OCI-LY1 (cell line): ENCODE measurements at regions not wholly inside any gene's neighbourhood (a gene's known extent, or its start where the extent isn't known, plus 50 kb on each side); places are given as distances from the start of the nearest gene placed in this dataset.

Source experiments
- H2AFZ ChIP-seq: fragments of 200-600 bp; sonication (generic), shearing (Covaris generic); 2 replicates; pipeline ENCODE4 v1.6.0; 2014; ENCODE audit warnings: antibody characterized with exemption, mild to moderate bottlenecking, low read length
- H3F3A ChIP-seq: fragments of 200-600 bp; sonication (generic), shearing (Covaris generic); 2 replicates; pipeline ENCODE4 v1.6.0; 2014; ENCODE audit warnings: mild to moderate bottlenecking, antibody characterized with exemption, low read length, moderate library complexity; ENCODE audit not compliant: insufficient read depth
- H3K27ac ChIP-seq: fragments of 200-600 bp; sonication (generic); 2 replicates; pipeline ENCODE4 v1.5.1; 2014; ENCODE audit warnings: low read length, mixed run types, mild to moderate bottlenecking, low read depth; ENCODE audit not compliant: poor library complexity, severe bottlenecking
- H3K27me3 ChIP-seq: fragments of 200-600 bp; sonication (generic); 2 replicates; pipeline ENCODE4 v1.6.0; 2014; ENCODE audit warnings: antibody characterized with exemption, mild to moderate bottlenecking, low read length, moderate library complexity; ENCODE audit not compliant: insufficient read depth
- H3K36me3 ChIP-seq: fragments of 200-600 bp; sonication (generic); 2 replicates; pipeline ENCODE4 v1.6.1; 2014; ENCODE audit warnings: mild to moderate bottlenecking, antibody characterized with exemption, low read length, moderate library complexity, mixed read lengths; ENCODE audit not compliant: insufficient read depth
- H3K4me1 ChIP-seq: fragments of 200-600 bp; sonication (generic); 2 replicates; pipeline ENCODE4 v1.5.1; 2014; ENCODE audit warnings: mild to moderate bottlenecking, low read length, moderate library complexity; ENCODE audit not compliant: insufficient read depth, severe bottlenecking
- H3K4me2 ChIP-seq: fragments of 200-600 bp; sonication (generic), shearing (Covaris generic); 2 replicates; pipeline ENCODE4 v1.6.1; 2014; ENCODE audit warnings: low read length
- H3K4me3 ChIP-seq: fragments of 200-600 bp; sonication (generic); 2 replicates; pipeline ENCODE4 v1.5.1; 2014; ENCODE audit warnings: low read length, low read depth, mild to moderate bottlenecking, mixed read lengths; ENCODE audit not compliant: poor library complexity, severe bottlenecking
- H3K79me2 ChIP-seq: fragments of 200-600 bp; shearing (Covaris generic); 2 replicates; pipeline ENCODE4 v1.6.1; 2016; ENCODE audit warnings: mixed run types, low read length, mixed read lengths; ENCODE audit not compliant: insufficient read depth
- H3K9ac ChIP-seq: fragments of 200-600 bp; sonication (generic), shearing (Covaris generic); 2 replicates; pipeline ENCODE4 v1.6.1; 2014; ENCODE audit warnings: mild to moderate bottlenecking, low read length, mixed read lengths
- H3K9me2 ChIP-seq: fragments of 200-600 bp; sonication (generic), shearing (Covaris generic); 2 replicates; pipeline ENCODE4 v1.6.1; 2014; ENCODE audit warnings: low read depth, mild to moderate bottlenecking, low read length, mixed read lengths
- H3K9me3 ChIP-seq: fragments of 200-600 bp; shearing (Covaris generic); 2 replicates; pipeline ENCODE4 v1.6.1; 2014; ENCODE audit warnings: low read length, mixed read lengths
- H4K20me1 ChIP-seq: fragments of 200-600 bp; sonication (generic), shearing (Covaris generic); 2 replicates; pipeline ENCODE4 v1.6.0; 2016; ENCODE audit warnings: mild to moderate bottlenecking, low read length; ENCODE audit not compliant: insufficient read depth
- CTCF ChIP-seq: fragments of 200-600 bp; sonication (generic), shearing (Covaris generic); IDR thresholded peaks from 2 replicates; pipeline ENCODE4 v1.5.1; 2017; ENCODE audit warnings: mild to moderate bottlenecking, antibody characterized with exemption, low read length, moderate library complexity, mixed read lengths
- EZH2 ChIP-seq: fragments of 200-600 bp; sonication (generic), shearing (Covaris generic); IDR thresholded peaks from 2 replicates; pipeline ENCODE4 v1.8.0; 2017; ENCODE audit warnings: borderline replicate concordance, mixed run types, mild to moderate bottlenecking, antibody characterized with exemption, low read length, moderate library complexity, mixed read lengths

- no peaks in the 10 kb centered on the region for H3K9me2 ChIP-seq
- H3K4me3 ChIP-seq, result no peak overlapping the region
- TF ChIP-seq EZH2 (no peak), CTCF (no peak)
- no peaks in the 10 kb centered on the region for H3F3A ChIP-seq
- no peak overlapping the region for H2AFZ ChIP-seq
- no peaks in the 10 kb centered on the region for H3K36me3 ChIP-seq
- H3K4me2 ChIP-seq, result no peak overlapping the region
- no peaks in the 10 kb centered on the region for H3K4me1 ChIP-seq
- H3K9me3 ChIP-seq, result no peaks in the 10 kb centered on the region
- H3K79me2 ChIP-seq, result no peaks in the 10 kb centered on the region
- no peak overlapping the region for H3K27ac ChIP-seq
- no peak overlapping the region for H3K9ac ChIP-seq
- H4K20me1 ChIP-seq, result no peaks in the 10 kb centered on the region
- H3K27me3 ChIP-seq, result no peaks in the 10 kb centered on the region
Measured at GRCh38 chr16:6827931-6828330, 504.7 kb upstream of the RBFOX1 start.

- H4K20me1 ChIP-seq, result no peaks in the 10 kb centered on the region
- no peaks in the 10 kb centered on the region for H3K79me2 ChIP-seq
- no peaks in the 10 kb centered on the region for H3K9me2 ChIP-seq
- no peaks in the 10 kb centered on the region for H3K9me3 ChIP-seq
- H3K27me3 ChIP-seq, result no peaks in the 10 kb centered on the region
- TF ChIP-seq EZH2 (no peak), CTCF (no peak)
- H3K36me3 ChIP-seq, result no peaks in the 10 kb centered on the region
- no peak overlapping the region for H3K27ac ChIP-seq
- H3K9ac ChIP-seq, result no peak overlapping the region
- H3K4me2 ChIP-seq, result no peak overlapping the region
- H2AFZ ChIP-seq, result no peak overlapping the region
- H3K4me1 ChIP-seq, result no peaks in the 10 kb centered on the region
- H3K4me3 ChIP-seq, result no peak overlapping the region
- no peaks in the 10 kb centered on the region for H3F3A ChIP-seq
Measured at GRCh38 chr16:6827267-6827666, 505.4 kb upstream of the RBFOX1 start.

- Histone ChIP-seq H3F3A (no peaks in the 10 kb centered on the region), H3K9me2 (no peaks in the 10 kb centered on the region), H3K79me2 (no peaks in the 10 kb centered on the region), H3K27ac (no peak overlapping the region), H3K4me3 (no peak overlapping the region), H4K20me1 (no peaks in the 10 kb centered on the region), H3K27me3 (no peaks in the 10 kb centered on the region), H3K4me2 (no peak overlapping the region), H3K4me1 (no peaks in the 10 kb centered on the region), H3K36me3 (no peaks in the 10 kb centered on the region), H3K9me3 (no peaks in the 10 kb centered on the region), H2AFZ (no peak overlapping the region), H3K9ac (no peak overlapping the region)
- no peak for TF ChIP-seq EZH2
- no peak for TF ChIP-seq CTCF
Measured at GRCh38 chr16:6822041-6822440, 510.6 kb upstream of the RBFOX1 start.
